ENCODE measurements at regions not wholly inside any gene's neighbourhood (a gene's known extent, or its start where the extent isn't known, plus 50 kb on each side); places are given as distances from the start of the nearest gene placed in this dataset.

DNA sequence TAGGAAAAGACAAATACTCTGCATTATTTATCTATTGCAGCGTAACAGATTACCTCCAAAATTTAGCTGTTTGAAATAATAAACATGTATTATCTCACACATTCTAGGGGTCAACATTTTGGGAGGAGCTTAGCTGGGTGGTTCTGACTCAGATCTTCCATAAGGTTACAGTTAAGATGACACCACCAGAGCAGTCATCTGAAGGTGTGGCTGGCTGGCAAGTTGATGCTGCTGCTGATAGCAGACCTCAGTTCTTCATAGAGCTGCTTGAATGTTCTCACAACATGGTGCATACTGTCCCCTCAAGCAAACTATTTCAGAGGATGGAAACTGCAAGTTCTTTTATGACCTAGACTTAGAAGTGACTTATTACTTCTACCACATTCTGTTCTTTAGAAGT, 146.3 kb upstream of the FSTL4 start:
- TF ChIP-seq, protein P1, sequence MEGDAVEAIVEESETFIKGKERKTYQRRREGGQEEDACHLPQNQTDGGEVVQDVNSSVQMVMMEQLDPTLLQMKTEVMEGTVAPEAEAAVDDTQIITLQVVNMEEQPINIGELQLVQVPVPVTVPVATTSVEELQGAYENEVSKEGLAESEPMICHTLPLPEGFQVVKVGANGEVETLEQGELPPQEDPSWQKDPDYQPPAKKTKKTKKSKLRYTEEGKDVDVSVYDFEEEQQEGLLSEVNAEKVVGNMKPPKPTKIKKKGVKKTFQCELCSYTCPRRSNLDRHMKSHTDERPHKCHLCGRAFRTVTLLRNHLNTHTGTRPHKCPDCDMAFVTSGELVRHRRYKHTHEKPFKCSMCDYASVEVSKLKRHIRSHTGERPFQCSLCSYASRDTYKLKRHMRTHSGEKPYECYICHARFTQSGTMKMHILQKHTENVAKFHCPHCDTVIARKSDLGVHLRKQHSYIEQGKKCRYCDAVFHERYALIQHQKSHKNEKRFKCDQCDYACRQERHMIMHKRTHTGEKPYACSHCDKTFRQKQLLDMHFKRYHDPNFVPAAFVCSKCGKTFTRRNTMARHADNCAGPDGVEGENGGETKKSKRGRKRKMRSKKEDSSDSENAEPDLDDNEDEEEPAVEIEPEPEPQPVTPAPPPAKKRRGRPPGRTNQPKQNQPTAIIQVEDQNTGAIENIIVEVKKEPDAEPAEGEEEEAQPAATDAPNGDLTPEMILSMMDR (IDR thresholded peaks at IDR 0.05; ENCODE audit: control insufficient read depth, extremely low read depth, insufficient read depth): no peak
- H3K4me3 ChIP-seq (ENCODE audit: low read depth, low read length): no peak overlapping the region
- DNase-seq (ENCODE audit: low read depth): no peak

DNA sequence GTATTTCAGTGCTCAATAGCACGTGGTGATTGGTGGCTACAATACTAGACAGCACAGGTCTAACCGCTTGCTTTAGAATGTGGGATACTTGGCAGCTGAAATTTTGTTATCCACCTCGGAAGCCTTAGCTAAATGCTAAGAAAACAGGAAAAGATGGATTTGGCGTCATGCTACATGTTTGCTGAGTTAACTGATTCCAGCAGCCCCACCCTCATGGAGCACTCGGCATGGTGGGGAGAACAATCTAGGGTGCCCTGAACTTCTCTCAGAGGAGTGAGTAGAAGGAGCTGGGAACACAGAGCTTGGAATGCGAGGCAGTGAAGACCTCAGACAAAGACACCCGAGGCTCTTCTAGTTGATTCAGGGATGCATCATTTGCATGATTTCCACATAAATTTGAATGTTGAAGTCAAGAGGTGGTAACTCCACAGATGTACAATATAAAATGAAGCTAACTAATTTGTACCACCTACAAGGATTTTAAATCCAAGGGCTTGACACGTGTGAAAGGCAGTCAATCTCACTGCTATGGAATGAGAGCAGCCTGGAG, 145.1 kb upstream of the FSTL4 start:
- no peak for DNase-seq (ENCODE audit: low read depth)
- no peak overlapping the region for H3K4me3 ChIP-seq (ENCODE audit: low read depth, low read length)
- TF ChIP-seq, protein P1 (IDR thresholded peaks at IDR 0.05; ENCODE audit: control insufficient read depth, extremely low read depth, insufficient read depth): no peak

DNA sequence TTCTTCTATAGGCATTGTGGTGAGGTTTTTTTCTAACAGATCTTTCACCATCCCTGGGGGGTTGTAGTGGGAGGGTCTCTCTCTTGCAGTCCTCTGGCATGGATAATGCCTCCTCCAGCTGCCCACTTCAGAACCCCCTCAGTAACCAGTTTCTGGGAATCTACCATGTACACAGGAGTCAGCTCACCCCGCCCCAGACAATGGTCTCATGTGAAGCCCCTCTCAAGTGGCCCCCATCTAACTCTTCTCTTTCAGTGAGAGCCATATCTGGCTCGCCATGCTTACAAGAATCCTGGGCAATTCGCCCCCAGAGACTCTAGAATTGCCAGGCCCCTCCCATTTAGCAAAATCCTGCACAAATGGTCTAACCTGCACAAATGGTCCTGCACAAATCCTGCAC, 144.4 kb upstream of the FSTL4 start:
- TF ChIP-seq, protein P1 (IDR thresholded peaks at IDR 0.05; ENCODE audit: control insufficient read depth, extremely low read depth, insufficient read depth): no peak
- no peak overlapping the region for H3K4me3 ChIP-seq (ENCODE audit: low read depth, low read length)
- no peak for DNase-seq (ENCODE audit: low read depth)

DNA sequence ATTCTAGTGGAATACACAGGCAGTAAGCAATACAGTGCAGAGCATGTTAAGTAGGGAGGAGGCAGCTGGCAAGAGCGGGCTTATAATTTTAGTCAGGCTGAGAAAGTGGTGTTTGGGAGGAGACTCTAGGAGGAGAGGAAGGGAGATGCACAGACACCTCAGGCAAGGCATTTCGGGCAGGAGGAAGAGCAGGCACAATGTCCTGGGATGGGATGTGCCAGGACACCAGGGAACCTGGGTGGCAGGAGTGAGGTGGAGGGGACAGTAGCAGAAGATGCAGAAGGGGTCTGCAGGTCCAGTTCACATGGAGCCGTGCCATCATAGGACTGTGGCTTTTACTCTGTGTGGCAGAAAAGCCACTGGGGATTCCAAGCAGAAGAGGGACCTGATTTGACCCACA, 143.7 kb upstream of the FSTL4 start:
- H3K4me3 ChIP-seq (ENCODE audit: low read depth, low read length): no peak overlapping the region
- DNase-seq (ENCODE audit: low read depth): no peak
- TF ChIP-seq, protein P1 (IDR thresholded peaks at IDR 0.05; ENCODE audit: control insufficient read depth, extremely low read depth, insufficient read depth): no peak

DNA sequence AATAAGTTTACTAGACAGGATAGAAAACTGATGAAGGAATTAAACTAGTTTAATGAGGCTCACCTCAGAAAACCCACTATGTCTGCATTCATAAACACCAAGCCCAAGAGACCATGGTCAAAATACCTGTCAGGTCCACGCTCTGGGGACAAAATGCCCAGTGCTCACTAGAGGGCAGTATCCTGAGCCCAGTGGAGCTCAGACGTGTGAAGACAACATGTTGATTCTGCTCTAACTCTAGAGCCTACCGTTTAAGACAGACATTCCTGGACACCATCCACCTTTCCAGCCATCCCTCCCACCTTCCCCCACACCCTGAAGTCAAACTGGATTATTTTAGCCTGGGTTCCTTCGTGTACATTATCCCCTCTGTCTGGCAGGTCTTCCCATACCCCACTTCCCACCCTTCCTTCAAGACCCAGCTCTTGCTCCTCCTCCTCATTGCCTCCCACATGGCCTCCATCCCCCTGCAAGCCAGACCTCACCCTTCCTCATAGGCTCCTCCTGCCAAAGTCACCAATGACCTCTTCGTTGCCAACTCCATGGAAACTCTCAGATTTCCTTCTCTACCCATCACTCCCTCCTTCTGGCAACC, 142.3 kb upstream of the FSTL4 start:
- DNase-seq (ENCODE audit: low read depth): peak; percentile 35
- H3K4me3 ChIP-seq (ENCODE audit: low read depth, low read length): no peak overlapping the region
- TF ChIP-seq, protein P1 (IDR thresholded peaks at IDR 0.05; ENCODE audit: control insufficient read depth, extremely low read depth, insufficient read depth): peak; percentile 81

DNA sequence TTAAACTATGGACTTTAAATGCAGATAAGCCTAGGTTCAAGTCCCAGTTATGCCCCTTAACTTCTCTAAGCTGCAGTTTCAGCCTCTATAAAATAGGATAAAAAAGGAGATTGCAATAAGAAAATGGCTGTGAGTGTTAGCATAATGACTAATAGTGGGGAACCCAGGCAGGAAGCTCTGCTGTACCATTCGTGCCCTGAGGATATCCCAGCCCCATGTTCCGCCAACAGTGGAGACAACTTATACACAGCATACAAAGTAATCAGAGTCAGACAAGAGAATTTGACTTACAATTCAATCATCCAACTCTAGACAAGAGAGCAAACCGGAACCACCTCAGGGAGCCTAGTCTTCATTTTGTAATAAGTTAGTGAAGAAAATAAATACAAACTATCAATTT, 141.5 kb upstream of the FSTL4 start:
- no peak overlapping the region for H3K4me3 ChIP-seq (ENCODE audit: low read depth, low read length)
- peak; percentile 61 for DNase-seq (ENCODE audit: low read depth)
- TF ChIP-seq, protein P1 (IDR thresholded peaks at IDR 0.05; ENCODE audit: control insufficient read depth, extremely low read depth, insufficient read depth): no peak

DNA sequence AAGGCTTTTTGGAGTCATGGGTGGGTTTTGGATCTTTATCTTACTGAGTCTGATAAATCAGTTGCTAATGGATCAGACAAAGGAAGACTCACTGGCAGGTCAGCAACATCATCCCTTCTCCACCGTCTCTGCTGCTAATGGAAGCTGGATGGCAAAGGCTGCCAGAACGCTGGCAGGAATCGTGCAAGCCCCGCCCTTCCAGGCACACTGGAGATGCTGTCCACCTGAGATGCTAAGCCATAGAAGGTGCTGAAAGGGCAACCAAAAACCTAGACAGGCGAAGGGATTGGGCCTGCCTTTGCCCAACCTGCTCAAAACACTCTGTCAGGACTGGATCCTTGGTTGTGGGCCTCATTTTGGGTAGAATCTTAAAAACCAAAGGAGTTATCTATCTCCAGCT, 139.5 kb upstream of the FSTL4 start:
- no peak overlapping the region for H3K4me3 ChIP-seq (ENCODE audit: low read depth, low read length)
- TF ChIP-seq, protein P1 (IDR thresholded peaks at IDR 0.05; ENCODE audit: control insufficient read depth, extremely low read depth, insufficient read depth): no peak
- DNase-seq (ENCODE audit: low read depth): no peak

Data from LNCaP clone FGC (cell line).